ENCODE measurements at regions not wholly inside any gene's neighbourhood (a gene's known extent, or its start where the extent isn't known, plus 50 kb on each side); places are given as distances from the start of the nearest gene placed in this dataset.

- Histone ChIP-seq H3K4me1 (peaks cover 0 to 7% (median 0%) of the 10 kb centered on the region in 12 donors), H3K27ac (no peak overlapping the region), H3K4me3 (no peak overlapping the region), H3K9me3 (peaks cover 0 to 5% (median 0%) of the 10 kb centered on the region in 12 donors), H3K27me3 (peaks cover 0 to 3% (median 0%) of the 10 kb centered on the region in 9 donors), H3K36me3 (no peaks in the 10 kb centered on the region)
- DNase-seq (no peak), ATAC-seq (no peak)
- intact Hi-C loops (cut with DNase I), result no loop called here
- 47 to 71% (median 53%) methylated on average over 7 of the region's 7 CpGs for WGBS, 4 donors
- no peak for TF ChIP-seq CTCF (IDR thresholded peaks at IDR 0.05)
- TF ChIP-seq POLR2A (IDR thresholded peaks at IDR 0.05), result no peak
Observed at GRCh38 chr10:90125456-90126255, 424.3 kb downstream of the KIF20B start.

GRCh38 chr10:90126256-90126595 is 424.8 kb downstream of the KIF20B start:
- Histone ChIP-seq H3K27me3 (peaks cover 0 to 3% (median 0%) of the 10 kb centered on the region in 9 donors), H3K4me3 (no peak overlapping the region), H3K36me3 (no peaks in the 10 kb centered on the region), H3K9me3 (peaks cover 0 to 9% (median 0%) of the 10 kb centered on the region in 12 donors), H3K27ac (no peak overlapping the region), H3K4me1 (peaks cover 0 to 7% (median 0%) of the 10 kb centered on the region in 12 donors)
- 63 to 69% (median 68%) methylated on average over 1 of the region's 1 CpG for WGBS, 4 donors
- ATAC-seq (no peak), DNase-seq (no peak)
- no peak for TF ChIP-seq POLR2A (IDR thresholded peaks at IDR 0.05)
- TF ChIP-seq CTCF (IDR thresholded peaks at IDR 0.05), result no peak
- intact Hi-C loops (cut with DNase I), result no loop called here

- H3K27me3 ChIP-seq, result no peaks in the 10 kb centered on the region
- no peaks in the 10 kb centered on the region for H3K36me3 ChIP-seq
- DNase-seq, result no peak
- no peak overlapping the region for H3K27ac ChIP-seq
- ATAC-seq, result no peak
- H3K4me1 ChIP-seq, result peaks cover 0 to 4% (median 0%) of the 10 kb centered on the region in 12 donors
- peaks cover 0 to 43% (median 10%) of the 10 kb centered on the region in 12 donors for H3K9me3 ChIP-seq
- H3K4me3 ChIP-seq, result no peak overlapping the region
- WGBS, 4 donors, result 79 to 82% (median 81%) methylated on average over 2 of the region's 2 CpGs
- intact Hi-C loops (cut with DNase I), result no loop called here
- TF ChIP-seq POLR2A (IDR thresholded peaks at IDR 0.05) (no peak), CTCF (IDR thresholded peaks at IDR 0.05) (no peak)
Observed at GRCh38 chr10:90130321-90131086, 429.1 kb downstream of the KIF20B start.

GRCh38 chr10:90133606-90134005 is 432.2 kb downstream of the KIF20B start:
- ATAC-seq, result no peak
- WGBS, 4 donors, result 60 to 86% (median 84%) methylated on average over 2 of the region's 2 CpGs
- intact Hi-C loops (cut with DNase I), result no loop called here
- TF ChIP-seq CTCF (IDR thresholded peaks at IDR 0.05), result no peak
- no peak for TF ChIP-seq POLR2A (IDR thresholded peaks at IDR 0.05)
- no peak for DNase-seq
- no peaks in the 10 kb centered on the region for H3K36me3 ChIP-seq
- peaks cover 0 to 74% (median 41%) of the 10 kb centered on the region in 12 donors for H3K9me3 ChIP-seq
- no peaks in the 10 kb centered on the region for H3K27me3 ChIP-seq
- no peak overlapping the region for H3K27ac ChIP-seq
- no peak overlapping the region for H3K4me3 ChIP-seq
- no peaks in the 10 kb centered on the region for H3K4me1 ChIP-seq

All from heart left ventricle (tissue), 16 donors.